ENCODE measurements at regions not wholly inside any gene's neighbourhood (a gene's known extent, or its start where the extent isn't known, plus 50 kb on each side); places are given as distances from the start of the nearest gene placed in this dataset.
"Not testable (repeated sequence)": the region's sequence is repeated elsewhere in the genome, so short reads cannot be mapped to it uniquely, and the experiment has no call there.

DNA sequence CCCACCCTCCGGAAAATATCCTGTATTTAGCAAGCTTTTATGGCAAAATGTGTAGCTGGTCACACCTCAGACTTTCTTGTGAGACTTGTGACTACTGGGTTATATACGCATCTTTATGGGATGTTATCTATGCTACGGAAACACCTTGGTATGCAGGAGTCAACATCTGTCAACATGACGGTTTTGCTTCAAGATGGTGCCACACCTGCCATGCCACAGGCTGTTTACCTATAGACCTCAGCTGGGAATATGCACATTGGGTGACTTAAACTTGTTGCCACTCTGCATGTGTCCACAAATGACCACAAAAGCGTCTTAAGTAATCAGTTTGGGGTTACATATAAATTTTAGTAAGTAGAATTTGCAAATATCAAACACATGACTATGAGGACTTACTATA lies 192.3 kb upstream of the ATP6AP2 start:
- ATAC-seq (no peak), DNase-seq (no peak)
- intact Hi-C loops (cut with DNase I; ENCODE audit: low total_unique reads): no loop called here
- Histone ChIP-seq H3K9me3 (no peaks in the 10 kb centered on the region), H3K27me3 (peaks cover 0 to 4% (median 0%) of the 10 kb centered on the region in 3 donors), H3K4me3 (no peak overlapping the region), H3K36me3 (no peaks in the 10 kb centered on the region), H3K4me1 (no peaks in the 10 kb centered on the region), H3K27ac (no peak overlapping the region)
- in situ Hi-C loops (cut with MboI; ENCODE audit: low sequenced_read_pairs in 4 of 4): no loop called here
- TF ChIP-seq, protein P1, sequence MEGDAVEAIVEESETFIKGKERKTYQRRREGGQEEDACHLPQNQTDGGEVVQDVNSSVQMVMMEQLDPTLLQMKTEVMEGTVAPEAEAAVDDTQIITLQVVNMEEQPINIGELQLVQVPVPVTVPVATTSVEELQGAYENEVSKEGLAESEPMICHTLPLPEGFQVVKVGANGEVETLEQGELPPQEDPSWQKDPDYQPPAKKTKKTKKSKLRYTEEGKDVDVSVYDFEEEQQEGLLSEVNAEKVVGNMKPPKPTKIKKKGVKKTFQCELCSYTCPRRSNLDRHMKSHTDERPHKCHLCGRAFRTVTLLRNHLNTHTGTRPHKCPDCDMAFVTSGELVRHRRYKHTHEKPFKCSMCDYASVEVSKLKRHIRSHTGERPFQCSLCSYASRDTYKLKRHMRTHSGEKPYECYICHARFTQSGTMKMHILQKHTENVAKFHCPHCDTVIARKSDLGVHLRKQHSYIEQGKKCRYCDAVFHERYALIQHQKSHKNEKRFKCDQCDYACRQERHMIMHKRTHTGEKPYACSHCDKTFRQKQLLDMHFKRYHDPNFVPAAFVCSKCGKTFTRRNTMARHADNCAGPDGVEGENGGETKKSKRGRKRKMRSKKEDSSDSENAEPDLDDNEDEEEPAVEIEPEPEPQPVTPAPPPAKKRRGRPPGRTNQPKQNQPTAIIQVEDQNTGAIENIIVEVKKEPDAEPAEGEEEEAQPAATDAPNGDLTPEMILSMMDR (IDR thresholded peaks at IDR 0.05 in 4 of 5, conservative IDR thresholded peaks at IDR 0.05 in 1 of 5): no peak
- no peak for TF ChIP-seq POLR2A (IDR thresholded peaks at IDR 0.05)

DNA sequence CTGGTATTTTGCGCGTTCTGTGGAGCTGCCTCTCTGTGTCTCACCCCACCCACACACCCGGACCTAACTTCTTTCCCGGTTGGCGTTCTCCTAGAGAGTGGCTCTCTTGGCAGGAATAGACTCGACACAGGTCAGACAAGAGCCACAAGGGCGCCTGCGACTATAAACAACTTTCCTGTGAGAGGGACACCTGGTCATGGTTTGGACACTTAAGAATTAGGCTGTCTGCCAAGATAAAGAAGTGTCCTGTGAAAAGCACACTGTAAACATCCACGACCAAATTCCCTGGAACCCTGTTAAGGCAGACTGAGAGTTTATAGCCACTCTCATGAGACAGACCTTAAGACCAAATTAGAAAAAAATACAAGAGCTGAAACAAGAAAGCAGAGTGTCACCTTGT lies 192.9 kb upstream of the ATP6AP2 start:
- H3K27ac ChIP-seq; intact Hi-C loops (cut with DNase I; ENCODE audit: low total_unique reads); ATAC-seq; in situ Hi-C loops (cut with MboI; ENCODE audit: low sequenced_read_pairs in 4 of 4); H3K9me3 ChIP-seq; H3K36me3 ChIP-seq; H3K4me3 ChIP-seq; H3K4me1 ChIP-seq; H3K27me3 ChIP-seq; DNase-seq: not testable (repeated sequence)

DNA sequence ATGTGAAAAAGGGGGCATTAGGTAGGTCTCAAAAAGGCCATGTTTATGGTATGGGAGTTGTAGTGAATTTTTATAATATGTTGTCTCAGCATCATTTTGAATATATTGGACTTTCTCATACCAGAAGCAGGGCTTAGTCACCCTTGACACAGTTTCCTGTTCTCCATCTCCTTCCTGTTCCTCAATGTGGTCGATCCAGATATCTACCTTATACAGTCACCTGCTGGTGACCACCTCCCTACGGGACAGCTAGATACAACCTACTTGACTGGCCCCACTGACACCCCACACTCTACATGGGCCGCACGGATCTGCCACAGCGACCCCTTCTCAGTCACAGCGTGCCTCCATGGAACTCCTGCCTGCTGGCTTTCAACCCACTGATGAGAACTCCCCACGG lies 193.5 kb upstream of the ATP6AP2 start:
- intact Hi-C loops (cut with DNase I; ENCODE audit: low total_unique reads); DNase-seq; in situ Hi-C loops (cut with MboI; ENCODE audit: low sequenced_read_pairs in 4 of 4); H3K27ac ChIP-seq; H3K4me1 ChIP-seq; H3K4me3 ChIP-seq; H3K36me3 ChIP-seq; H3K27me3 ChIP-seq; ATAC-seq; H3K9me3 ChIP-seq: not testable (repeated sequence)

DNA sequence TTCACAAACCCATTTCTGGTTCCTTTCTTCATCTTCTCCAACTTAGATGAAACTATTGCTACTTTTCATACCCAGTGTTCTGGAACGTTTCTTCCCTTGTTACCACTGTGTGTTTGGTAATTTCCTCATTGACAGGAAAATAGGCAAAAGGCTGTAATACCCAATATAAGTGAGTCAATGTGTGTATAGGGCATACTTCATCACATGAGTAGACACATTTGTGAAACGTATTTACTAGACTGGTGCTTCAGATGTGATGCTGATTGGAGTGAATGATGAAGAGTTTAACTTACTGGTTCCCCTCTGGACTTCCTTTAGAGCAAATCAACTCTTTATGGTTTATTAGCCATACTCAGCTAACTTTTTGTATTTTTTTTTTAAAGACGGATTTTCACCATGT lies 195.1 kb upstream of the ATP6AP2 start:
- peaks cover 0 to 4% (median 0%) of the 10 kb centered on the region in 3 donors for H3K27me3 ChIP-seq
- TF ChIP-seq, protein P1 (IDR thresholded peaks at IDR 0.05 in 4 of 5, conservative IDR thresholded peaks at IDR 0.05 in 1 of 5): no peak
- no peak for TF ChIP-seq POLR2A (IDR thresholded peaks at IDR 0.05)
- H3K9me3 ChIP-seq: no peaks in the 10 kb centered on the region
- DNase-seq (no peak), ATAC-seq (no peak)
- no peak overlapping the region for H3K4me3 ChIP-seq
- no peaks in the 10 kb centered on the region for H3K36me3 ChIP-seq
- intact Hi-C loops (cut with DNase I; ENCODE audit: low total_unique reads): no loop called here
- H3K4me1 ChIP-seq: no peaks in the 10 kb centered on the region
- H3K27ac ChIP-seq: no peak overlapping the region
- in situ Hi-C loops (cut with MboI; ENCODE audit: low sequenced_read_pairs in 4 of 4): no loop called here

DNA sequence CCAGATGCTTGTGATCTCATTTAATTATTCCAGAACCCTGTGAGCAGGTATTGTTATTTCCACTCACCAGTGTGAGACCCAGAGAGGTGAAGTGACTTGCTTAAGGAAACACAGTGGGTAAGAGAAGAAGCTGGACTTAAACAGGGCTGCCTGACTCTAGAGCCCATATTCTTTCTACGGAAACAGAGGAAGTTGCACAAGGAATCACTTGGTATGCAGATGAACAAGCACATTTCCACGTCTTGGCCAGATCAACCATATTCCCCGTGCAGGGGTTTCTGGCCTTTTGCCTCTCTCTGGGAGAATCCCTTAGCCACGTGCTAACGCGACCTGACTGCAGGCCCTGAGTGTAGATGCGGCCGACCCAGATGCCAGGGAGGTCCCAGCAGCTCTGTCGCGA lies 195.5 kb upstream of the ATP6AP2 start:
- no peak overlapping the region for H3K27ac ChIP-seq
- TF ChIP-seq POLR2A (IDR thresholded peaks at IDR 0.05): no peak
- TF ChIP-seq, protein P1 (IDR thresholded peaks at IDR 0.05 in 4 of 5, conservative IDR thresholded peaks at IDR 0.05 in 1 of 5): no peak
- no peak for ATAC-seq
- H3K4me1 ChIP-seq: no peaks in the 10 kb centered on the region
- H3K9me3 ChIP-seq: no peaks in the 10 kb centered on the region
- peaks cover 0 to 4% (median 0%) of the 10 kb centered on the region in 3 donors for H3K27me3 ChIP-seq
- DNase-seq: no peak
- intact Hi-C loops (cut with DNase I; ENCODE audit: low total_unique reads) (no loop called here), in situ Hi-C loops (cut with MboI; ENCODE audit: low sequenced_read_pairs in 4 of 4) (no loop called here)
- H3K4me3 ChIP-seq: no peak overlapping the region
- no peaks in the 10 kb centered on the region for H3K36me3 ChIP-seq

DNA sequence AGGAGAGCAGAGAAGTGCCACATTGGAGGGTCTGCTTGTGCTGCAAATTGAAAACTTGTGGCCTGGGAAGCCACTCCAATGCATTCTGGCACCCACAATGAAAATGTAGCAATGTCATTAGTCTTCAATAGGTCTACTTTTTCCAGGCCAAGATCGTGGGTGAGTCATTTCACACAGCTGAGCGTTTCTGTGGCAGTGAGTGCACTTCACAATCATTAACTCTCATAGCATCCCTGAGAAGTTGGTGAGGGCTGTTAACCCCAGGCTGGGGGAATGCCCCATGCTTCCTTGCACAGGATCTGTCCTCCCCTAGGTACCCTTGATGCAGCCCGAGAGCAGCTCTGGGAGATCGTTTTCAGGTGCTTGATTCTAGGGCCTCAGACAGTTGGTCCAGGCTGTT lies 196.8 kb upstream of the ATP6AP2 start:
- no peaks in the 10 kb centered on the region for H3K36me3 ChIP-seq
- no peaks in the 10 kb centered on the region for H3K9me3 ChIP-seq
- no peak overlapping the region for H3K4me3 ChIP-seq
- TF ChIP-seq, protein P1 (IDR thresholded peaks at IDR 0.05 in 4 of 5, conservative IDR thresholded peaks at IDR 0.05 in 1 of 5): no peak
- TF ChIP-seq POLR2A (IDR thresholded peaks at IDR 0.05): no peak
- intact Hi-C loops (cut with DNase I; ENCODE audit: low total_unique reads): no loop called here
- no peak for DNase-seq
- H3K27me3 ChIP-seq: peaks cover 0 to 4% (median 0%) of the 10 kb centered on the region in 3 donors
- no peak overlapping the region for H3K27ac ChIP-seq
- in situ Hi-C loops (cut with MboI; ENCODE audit: low sequenced_read_pairs in 4 of 4): no loop called here
- ATAC-seq: no peak
- H3K4me1 ChIP-seq: no peaks in the 10 kb centered on the region
